Vagina (tissue), 2 donors: ENCODE measurements at regions not wholly inside any gene's neighbourhood (a gene's known extent, or its start where the extent isn't known, plus 50 kb on each side); places are given as distances from the start of the nearest gene placed in this dataset.

Experiments used
- DNase-seq, 2 donors: peaks; one replicate each; pipeline ENCODE4 v3.0.0-alpha.2; 2017; ENCODE audit errors: extremely low spot score in 2 of 2
- H3K27ac ChIP-seq: fragments of 200-600 bp; sonication (generic); one replicate; pipeline ENCODE4 v1.5.1; 2019
- H3K27me3 ChIP-seq: fragments of 200-600 bp; sonication (generic); one replicate; pipeline ENCODE4 v1.5.1; 2019
- H3K36me3 ChIP-seq, 2 donors: fragments of 200-600 bp; sonication (generic); one replicate each; pipeline ENCODE4 v1.5.1; 2017 to 2019
- H3K4me1 ChIP-seq: fragments of 200-600 bp; sonication (generic); one replicate; pipeline ENCODE4 v1.5.1; 2019
- H3K4me3 ChIP-seq, 2 donors: fragments of 200-600 bp; sonication (generic); 1 replicate in 1 of 2; 2 replicates in 1 of 2; pipeline ENCODE4 v1.5.1; 2016 to 2019
- H3K9me3 ChIP-seq: fragments of 200-600 bp; sonication (generic); one replicate; pipeline ENCODE4 v1.5.1; 2019
- CTCF ChIP-seq, 3 experiments: fragments of 450-650 bp in 2 of 3; fragments of 200-600 bp in 1 of 3; sonication (generic) in 1 of 3; IDR thresholded peaks; one replicate each; pipeline ENCODE4 v1.5.1; 2017 to 2019; ENCODE audit warnings: antibody characterized with exemption in 3 of 3, mild to moderate bottlenecking in 2 of 3, moderate library complexity in 2 of 3
- POLR2A ChIP-seq, 2 donors: fragments of 450-650 bp; IDR thresholded peaks; one replicate each; pipeline ENCODE4 v1.6.1; 2017; ENCODE audit warnings: antibody characterized with exemption in 2 of 2, mild to moderate bottlenecking in 2 of 2, moderate library complexity in 2 of 2
- POLR2AphosphoS5 ChIP-seq, 2 donors: sonication (generic); formaldehyde crosslinking; IDR thresholded peaks; one replicate each; pipeline ENCODE4 v1.9.0; 2017; ENCODE audit warnings: antibody characterized with exemption in 2 of 2, mild to moderate bottlenecking in 2 of 2, low read depth in 1 of 2; ENCODE audit not compliant: insufficient read depth in 1 of 2
- intact Hi-C: fragments of 100-400 bp; cut with DNase I; formaldehyde crosslinking; loops from one replicate; pipeline ENCODE4 v1.15.1; 2023

GRCh38 chr4:43277003-43277402, 384.5 kb downstream of the GRXCR1 start:
- DNase-seq, result no peak
- no peaks in the 10 kb centered on the region for H3K9me3 ChIP-seq
- no peaks in the 10 kb centered on the region for H3K27me3 ChIP-seq
- no peaks in the 10 kb centered on the region for H3K36me3 ChIP-seq
- intact Hi-C loops, result no loop called here
- no peaks in the 10 kb centered on the region for H3K4me1 ChIP-seq
- H3K4me3 ChIP-seq, result no peak overlapping the region
- no peak overlapping the region for H3K27ac ChIP-seq
- TF ChIP-seq POLR2AphosphoS5 (IDR thresholded peaks at IDR 0.05; ENCODE audit: insufficient read depth in 1 of 2, low read depth in 1 of 2) (no peak), CTCF (IDR thresholded peaks at IDR 0.05) (no peak), POLR2A (IDR thresholded peaks at IDR 0.05) (no peak)

GRCh38 chr4:43282534-43282933, 390.0 kb downstream of the GRXCR1 start:
- no peaks in the 10 kb centered on the region for H3K27me3 ChIP-seq
- no peak overlapping the region for H3K27ac ChIP-seq
- H3K4me3 ChIP-seq, result no peak overlapping the region
- no peak for TF ChIP-seq POLR2A (IDR thresholded peaks at IDR 0.05)
- no peak for TF ChIP-seq POLR2AphosphoS5 (IDR thresholded peaks at IDR 0.05; ENCODE audit: insufficient read depth in 1 of 2, low read depth in 1 of 2)
- TF ChIP-seq CTCF (IDR thresholded peaks at IDR 0.05), result no peak
- intact Hi-C loops, result no loop called here
- no peaks in the 10 kb centered on the region for H3K4me1 ChIP-seq
- no peaks in the 10 kb centered on the region for H3K9me3 ChIP-seq
- no peak for DNase-seq
- no peaks in the 10 kb centered on the region for H3K36me3 ChIP-seq

- H3K27me3 ChIP-seq, result no peaks in the 10 kb centered on the region
- H3K4me3 ChIP-seq, result no peak overlapping the region
- H3K27ac ChIP-seq, result no peak overlapping the region
- H3K36me3 ChIP-seq, result no peaks in the 10 kb centered on the region
- intact Hi-C loops, result no loop called here
- no peak for TF ChIP-seq CTCF (IDR thresholded peaks at IDR 0.05)
- no peak for TF ChIP-seq POLR2A (IDR thresholded peaks at IDR 0.05)
- TF ChIP-seq POLR2AphosphoS5 (IDR thresholded peaks at IDR 0.05; ENCODE audit: insufficient read depth in 1 of 2, low read depth in 1 of 2), result no peak
- no peaks in the 10 kb centered on the region for H3K4me1 ChIP-seq
- no peak for DNase-seq
- H3K9me3 ChIP-seq, result no peaks in the 10 kb centered on the region
Measured at GRCh38 chr4:43286137-43286536, 393.6 kb downstream of the GRXCR1 start.

DNA sequence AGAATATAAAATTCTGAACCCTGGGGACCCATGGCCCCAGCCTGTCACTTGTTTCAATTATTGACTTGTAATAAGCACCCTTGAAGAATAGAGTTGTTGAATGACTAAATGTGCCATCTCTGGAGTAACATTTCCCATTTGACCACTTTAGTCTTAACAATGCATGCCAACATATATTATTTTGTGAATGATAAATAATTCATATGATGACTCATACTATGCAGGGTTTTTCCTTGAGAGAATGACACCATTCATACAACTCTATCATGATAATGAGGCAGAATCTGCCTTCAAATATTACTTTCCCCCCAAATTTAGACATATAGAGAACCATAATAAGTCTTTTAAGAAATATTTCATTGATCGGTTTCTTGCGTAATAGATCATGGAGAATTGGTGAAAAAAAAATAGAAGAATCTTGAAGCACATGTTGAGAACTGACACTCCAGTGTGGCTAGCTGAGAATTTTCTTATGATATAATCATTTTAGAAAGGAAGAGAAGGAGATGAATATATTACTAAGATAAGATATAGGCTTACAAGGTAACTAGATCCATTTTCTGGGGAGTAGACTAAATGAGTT, 404.5 kb downstream of the GRXCR1 start:
- no peak overlapping the region for H3K27ac ChIP-seq
- H3K36me3 ChIP-seq, result no peaks in the 10 kb centered on the region
- no peak for DNase-seq
- no peaks in the 10 kb centered on the region for H3K27me3 ChIP-seq
- H3K4me3 ChIP-seq, result no peak overlapping the region
- no peak for TF ChIP-seq POLR2AphosphoS5 (IDR thresholded peaks at IDR 0.05; ENCODE audit: insufficient read depth in 1 of 2, low read depth in 1 of 2)
- no peak for TF ChIP-seq POLR2A (IDR thresholded peaks at IDR 0.05)
- no peak for TF ChIP-seq CTCF (IDR thresholded peaks at IDR 0.05)
- no peaks in the 10 kb centered on the region for H3K4me1 ChIP-seq
- no peaks in the 10 kb centered on the region for H3K9me3 ChIP-seq
- intact Hi-C loops, result no loop called here

DNA sequence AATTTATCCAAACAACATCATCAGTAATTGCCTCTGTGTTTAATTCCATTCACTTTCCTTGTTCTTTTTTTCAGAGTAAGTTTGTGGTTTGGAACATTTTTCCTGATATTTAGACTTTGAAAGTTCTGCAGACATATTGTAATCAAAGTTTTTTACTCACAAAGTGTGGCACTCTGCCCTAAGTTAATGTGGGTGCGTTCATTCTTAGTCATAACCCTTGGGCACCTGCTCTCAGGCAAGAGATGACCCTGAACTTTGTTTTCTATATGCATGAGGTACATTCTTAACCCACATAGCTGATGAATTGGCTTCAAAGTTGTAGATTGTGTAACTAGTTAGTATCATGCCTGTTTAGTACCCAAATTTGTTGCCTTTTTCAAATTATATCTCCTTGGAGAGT, 424.3 kb downstream of the GRXCR1 start:
- Histone ChIP-seq H3K27me3 (no peaks in the 10 kb centered on the region), H3K9me3 (no peaks in the 10 kb centered on the region), H3K27ac (no peak overlapping the region), H3K4me3 (no peak overlapping the region), H3K4me1 (no peaks in the 10 kb centered on the region), H3K36me3 (no peaks in the 10 kb centered on the region)
- no peak for DNase-seq
- intact Hi-C loops, result no loop called here
- TF ChIP-seq CTCF (IDR thresholded peaks at IDR 0.05) (no peak), POLR2AphosphoS5 (IDR thresholded peaks at IDR 0.05; ENCODE audit: insufficient read depth in 1 of 2, low read depth in 1 of 2) (no peak), POLR2A (IDR thresholded peaks at IDR 0.05) (no peak)
